Ovary (tissue), 3 donors: ENCODE measurements at regions not wholly inside any gene's neighbourhood (a gene's known extent, or its start where the extent isn't known, plus 50 kb on each side); places are given as distances from the start of the nearest gene placed in this dataset.

Experiments
- CTCF ChIP-seq, 3 donors: fragments of 450-650 bp in 2 of 3; fragments of 200-600 bp in 1 of 3; IDR thresholded peaks; one replicate each; pipeline versions ENCODE4 v1.5.1 to v1.8.0; 2016 to 2022; ENCODE audit warnings: antibody characterized with exemption in 3 of 3, mild to moderate bottlenecking in 1 of 3
- EP300 ChIP-seq: sonication (generic); formaldehyde crosslinking; IDR thresholded peaks from one replicate; pipeline ENCODE4 v1.6.1; 2017; ENCODE audit warnings: antibody characterized with exemption
- POLR2A ChIP-seq: fragments of 450-650 bp; IDR thresholded peaks from one replicate; pipeline ENCODE4 v1.6.1; 2017; ENCODE audit warnings: antibody characterized with exemption, mild to moderate bottlenecking, moderate library complexity
- donor health status: DM: no; HTN: no; CAD: no.

DNA sequence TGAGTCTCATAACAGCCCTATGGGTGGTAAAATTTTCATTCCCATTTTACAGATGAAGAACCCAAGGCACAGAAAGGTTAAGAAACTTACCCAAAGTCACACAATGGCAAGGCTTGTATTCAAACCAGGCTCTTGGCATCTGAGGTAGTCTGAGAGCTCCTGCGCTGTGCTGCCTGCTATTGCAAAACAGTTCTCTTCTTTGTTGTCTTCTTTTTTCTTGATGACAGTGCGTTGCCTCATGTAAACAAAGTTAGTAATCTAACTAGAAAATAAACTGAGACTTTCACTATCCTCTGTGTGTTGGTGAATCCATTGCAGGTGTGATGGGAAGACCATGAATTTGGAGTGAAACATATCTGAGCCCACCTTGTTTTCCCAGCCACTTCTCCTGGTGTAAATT lies 240.8 kb downstream of the PTEN start:
- TF ChIP-seq CTCF (IDR thresholded peaks at IDR 0.05) (no peak), POLR2A (no peak), EP300 (no peak)
